ENCODE measurements at regions not wholly inside any gene's neighbourhood (a gene's known extent, or its start where the extent isn't known, plus 50 kb on each side); places are given as distances from the start of the nearest gene placed in this dataset.

DNA sequence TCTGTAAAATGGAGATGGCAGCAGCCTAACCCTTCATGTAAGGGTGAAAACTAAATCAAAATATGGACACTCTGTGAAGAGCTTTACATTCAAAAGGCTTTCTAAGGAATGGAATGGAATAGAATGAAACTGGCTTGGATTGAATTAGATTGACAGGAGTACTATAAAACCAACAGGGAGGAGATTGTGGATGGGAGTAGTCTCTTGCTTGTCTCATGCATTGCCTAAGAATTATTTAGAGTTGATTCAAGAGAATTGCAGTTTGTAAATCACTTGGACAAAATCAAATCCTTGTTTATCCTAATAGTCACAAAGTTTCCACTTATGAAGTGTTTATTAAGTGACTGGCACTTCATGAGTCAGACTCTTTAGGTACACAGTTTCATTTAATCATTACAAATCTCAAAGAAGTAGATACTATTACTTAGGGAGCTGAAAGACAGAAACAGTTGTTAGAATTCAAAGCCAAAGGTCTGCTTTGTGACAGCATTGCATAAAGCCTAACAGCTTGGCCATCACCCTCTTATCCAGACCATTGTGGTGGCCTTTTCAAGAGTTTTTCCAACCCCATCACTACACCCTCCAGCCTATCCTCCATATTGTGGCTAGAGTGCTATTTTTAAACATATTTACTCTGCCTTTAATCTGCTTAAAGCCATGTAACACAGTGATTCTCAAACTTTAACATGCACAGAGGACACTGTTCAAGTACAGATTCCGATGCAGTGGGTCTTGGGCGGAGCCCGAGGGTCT, 91.9 kb upstream of the GHITM start:
- TF ChIP-seq EZH2 (IDR thresholded peaks at IDR 0.05; ENCODE audit: low read depth): no peak
- TF ChIP-seq, protein P1, sequence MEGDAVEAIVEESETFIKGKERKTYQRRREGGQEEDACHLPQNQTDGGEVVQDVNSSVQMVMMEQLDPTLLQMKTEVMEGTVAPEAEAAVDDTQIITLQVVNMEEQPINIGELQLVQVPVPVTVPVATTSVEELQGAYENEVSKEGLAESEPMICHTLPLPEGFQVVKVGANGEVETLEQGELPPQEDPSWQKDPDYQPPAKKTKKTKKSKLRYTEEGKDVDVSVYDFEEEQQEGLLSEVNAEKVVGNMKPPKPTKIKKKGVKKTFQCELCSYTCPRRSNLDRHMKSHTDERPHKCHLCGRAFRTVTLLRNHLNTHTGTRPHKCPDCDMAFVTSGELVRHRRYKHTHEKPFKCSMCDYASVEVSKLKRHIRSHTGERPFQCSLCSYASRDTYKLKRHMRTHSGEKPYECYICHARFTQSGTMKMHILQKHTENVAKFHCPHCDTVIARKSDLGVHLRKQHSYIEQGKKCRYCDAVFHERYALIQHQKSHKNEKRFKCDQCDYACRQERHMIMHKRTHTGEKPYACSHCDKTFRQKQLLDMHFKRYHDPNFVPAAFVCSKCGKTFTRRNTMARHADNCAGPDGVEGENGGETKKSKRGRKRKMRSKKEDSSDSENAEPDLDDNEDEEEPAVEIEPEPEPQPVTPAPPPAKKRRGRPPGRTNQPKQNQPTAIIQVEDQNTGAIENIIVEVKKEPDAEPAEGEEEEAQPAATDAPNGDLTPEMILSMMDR (conservative IDR thresholded peaks at IDR 0.05): no peak
